ENCODE measurements at regions not wholly inside any gene's neighbourhood (a gene's known extent, or its start where the extent isn't known, plus 50 kb on each side); places are given as distances from the start of the nearest gene placed in this dataset.
"Not testable (repeated sequence)": the region's sequence is repeated elsewhere in the genome, so short reads cannot be mapped to it uniquely, and the experiment has no call there.

GRCh38 chr15:35700091-35700593 is 154.2 kb upstream of the DPH6 start:
- H4K20me1 ChIP-seq (replicated peaks; ENCODE audit: control insufficient read depth, insufficient read depth, low read length); H3K27me3 ChIP-seq (ENCODE audit: control insufficient read depth in 2 of 2, insufficient read depth in 2 of 2, low read length in 2 of 2); FAIRE-seq; in situ Hi-C loops (cut with MboI); H3K36me3 ChIP-seq (ENCODE audit: control insufficient read depth, insufficient read depth, low read length); H3K9me1 ChIP-seq (ENCODE audit: control insufficient read depth, insufficient read depth, low read length); H3K9ac ChIP-seq (ENCODE audit: insufficient read depth in 1 of 2, low read depth in 2 of 2, low read length in 2 of 2); H3K9me3 ChIP-seq (replicated peaks; ENCODE audit: control insufficient read depth, insufficient read depth, low read depth, low read length); H3K4me3 ChIP-seq; H3K79me2 ChIP-seq (ENCODE audit: control insufficient read depth, insufficient read depth, low read length); BruUV-seq (replicated peaks); CTCF ChIA-PET (ENCODE audit: low intra/inter-chr PET ratio); intact Hi-C loops (cut with micrococcal nuclease); TF ChIP-seq ATF1 (CRISPR knock-in tag; IDR thresholded peaks at IDR 0.05): not testable (repeated sequence)
- H3K4me2 ChIP-seq (ENCODE audit: insufficient read depth, low read length) = peak overlapping the region; percentile 6; the same call in 1 of the 2 replicates
- DNase-seq (ENCODE audit: extremely low read depth in 1 of 4, low spot score in 3 of 4) (peak in 1 of 4 experiments; percentile 61), ATAC-seq (peak; percentile 50)
- peaks cover 0 to 10% of the 10 kb centered on the region in 2 experiments; a peak in 3 of 5 replicates for H3K4me1 ChIP-seq (replicated peaks in 1 of 2; ENCODE audit: control insufficient read depth in 2 of 2, insufficient read depth in 2 of 2, low read length in 2 of 2)
- H3K27ac ChIP-seq (ENCODE audit: extremely low read depth, low read depth, low read length) = peak overlapping the region; percentile 13; the same call in 2 of the 3 replicates
- POLR2A ChIA-PET = interaction anchor here (0.5 kb wide), 1 partner anchor 48 kb away, joined by 3 read pairs; no protein-coding TSS in a partner anchor
- WGBS (ENCODE audit: insufficient coverage, low coverage, missing lambda C conversion rate) = 15% methylated on average over 5 of the region's 5 CpGs
- H2AFZ ChIP-seq (ENCODE audit: low read depth, low read length) = peak overlapping the region; percentile 66; the same call in 1 of the 2 replicates
- TF ChIP-seq DMBX1 (CRISPR knock-in tag; IDR thresholded peaks at IDR 0.05; ENCODE audit: borderline replicate concordance) (peak; percentile 86), DIDO1 (tag; IDR thresholded peaks at IDR 0.05; ENCODE audit: low read depth) (peak; percentile 73; the same call in 1 of the 2 replicates), DDX20 (tag; IDR thresholded peaks at IDR 0.05; ENCODE audit: low read depth) (peak; percentile 85), NFE2L1 (tag; IDR thresholded peaks at IDR 0.05; ENCODE audit: borderline replicate concordance, low read depth) (peak; percentile 41), SRF (CRISPR knock-in tag; IDR thresholded peaks at IDR 0.05) (peak; percentile 75 to 89), ZNF644 (tag; IDR thresholded peaks at IDR 0.05; ENCODE audit: low read depth) (0 out of 2 replicates have a peak, but pooled peaks have one; percentile 83), ZNF592 (IDR thresholded peaks at IDR 0.05) (peak; percentile 92), OTX1 (CRISPR knock-in tag; IDR thresholded peaks at IDR 0.05) (peak; percentile 95), ZNF239 (CRISPR knock-in tag; IDR thresholded peaks at IDR 0.05) (peak; percentile 76), HIVEP1 (CRISPR knock-in tag; IDR thresholded peaks at IDR 0.05) (peak; percentile 85), ZBTB9 (CRISPR knock-in tag; IDR thresholded peaks at IDR 0.05) (peak; percentile 84; the same call in 1 of the 2 replicates), ATF1 (tag; IDR thresholded peaks at IDR 0.05) (peak; percentile 61; the same call in 1 of the 2 replicates), ZBTB26 (CRISPR knock-in tag; IDR thresholded peaks at IDR 0.05) (peak; percentile 14; the same call in 1 of the 2 replicates)
